Neural progenitor cell (in vitro differentiated cells): ENCODE measurements at regions not wholly inside any gene's neighbourhood (a gene's known extent, or its start where the extent isn't known, plus 50 kb on each side); places are given as distances from the start of the nearest gene placed in this dataset.
"Not testable (repeated sequence)": the region's sequence is repeated elsewhere in the genome, so short reads cannot be mapped to it uniquely, and the experiment has no call there.

Source experiments
- EZH2 ChIP-seq: fragments of 200-600 bp; sonication (generic); IDR thresholded peaks from 2 replicates; pipeline ENCODE4 v1.6.1; 2017; ENCODE audit warnings: antibody characterized with exemption, mild to moderate bottlenecking, moderate library complexity
- TF ChIP-seq, protein P1 (sequence below): fragments of 200-600 bp; sonication (generic); IDR thresholded peaks from 2 replicates; pipeline ENCODE4 v1.5.1; 2017; ENCODE audit warnings: antibody characterized with exemption, mild to moderate bottlenecking

DNA sequence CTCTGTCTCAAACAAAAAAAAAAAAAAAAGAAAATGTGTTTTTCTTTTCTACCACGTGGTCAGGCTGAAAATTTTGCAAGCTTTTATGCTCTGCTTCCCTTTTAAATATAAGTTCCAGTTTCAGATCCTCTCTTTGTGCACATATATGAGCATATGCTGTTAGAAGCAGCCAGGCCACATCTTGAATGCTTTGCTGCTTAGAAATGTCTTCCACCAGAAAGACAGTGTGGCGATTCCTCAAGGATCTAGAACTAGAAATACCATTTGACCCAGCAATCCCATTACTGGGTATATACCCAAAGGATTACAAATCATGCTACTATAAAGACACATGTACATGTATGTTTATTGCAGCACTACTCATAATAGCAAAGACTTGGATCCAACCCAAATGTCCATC is 119.0 kb downstream of the BMP4 start:
- TF ChIP-seq, protein P1, sequence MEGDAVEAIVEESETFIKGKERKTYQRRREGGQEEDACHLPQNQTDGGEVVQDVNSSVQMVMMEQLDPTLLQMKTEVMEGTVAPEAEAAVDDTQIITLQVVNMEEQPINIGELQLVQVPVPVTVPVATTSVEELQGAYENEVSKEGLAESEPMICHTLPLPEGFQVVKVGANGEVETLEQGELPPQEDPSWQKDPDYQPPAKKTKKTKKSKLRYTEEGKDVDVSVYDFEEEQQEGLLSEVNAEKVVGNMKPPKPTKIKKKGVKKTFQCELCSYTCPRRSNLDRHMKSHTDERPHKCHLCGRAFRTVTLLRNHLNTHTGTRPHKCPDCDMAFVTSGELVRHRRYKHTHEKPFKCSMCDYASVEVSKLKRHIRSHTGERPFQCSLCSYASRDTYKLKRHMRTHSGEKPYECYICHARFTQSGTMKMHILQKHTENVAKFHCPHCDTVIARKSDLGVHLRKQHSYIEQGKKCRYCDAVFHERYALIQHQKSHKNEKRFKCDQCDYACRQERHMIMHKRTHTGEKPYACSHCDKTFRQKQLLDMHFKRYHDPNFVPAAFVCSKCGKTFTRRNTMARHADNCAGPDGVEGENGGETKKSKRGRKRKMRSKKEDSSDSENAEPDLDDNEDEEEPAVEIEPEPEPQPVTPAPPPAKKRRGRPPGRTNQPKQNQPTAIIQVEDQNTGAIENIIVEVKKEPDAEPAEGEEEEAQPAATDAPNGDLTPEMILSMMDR: not testable (repeated sequence)
- TF ChIP-seq EZH2: not testable (repeated sequence)
